ENCODE measurements at regions not wholly inside any gene's neighbourhood (a gene's known extent, or its start where the extent isn't known, plus 50 kb on each side); places are given as distances from the start of the nearest gene placed in this dataset.
"Not testable (repeated sequence)": the region's sequence is repeated elsewhere in the genome, so short reads cannot be mapped to it uniquely, and the experiment has no call there.

- not testable (repeated sequence) for H3K9me3 ChIP-seq (ENCODE audit: control insufficient read depth in 1 of 2, low read length in 2 of 2); H3K36me3 ChIP-seq (ENCODE audit: control insufficient read depth in 1 of 2, insufficient read depth in 2 of 2, low read length in 2 of 2); H3K4me3 ChIP-seq (ENCODE audit: low read depth in 1 of 2, low read length in 2 of 2); H3K27me3 ChIP-seq (ENCODE audit: low read depth, low read length); H3K27ac ChIP-seq (ENCODE audit: low read length); H3K4me1 ChIP-seq (ENCODE audit: control insufficient read depth in 1 of 2, insufficient read depth in 2 of 2, low read length in 2 of 2)
These were observed 145.8 kb upstream of the G2E3 start for GRCh38 chr14:30413184-30413583.

- no peaks in the 10 kb centered on the region for H3K27me3 ChIP-seq (ENCODE audit: low read depth, low read length)
- H3K4me1 ChIP-seq (ENCODE audit: control insufficient read depth in 1 of 2, insufficient read depth in 2 of 2, low read length in 2 of 2), result no peaks in the 10 kb centered on the region
- no peaks in the 10 kb centered on the region for H3K36me3 ChIP-seq (ENCODE audit: control insufficient read depth in 1 of 2, insufficient read depth in 2 of 2, low read length in 2 of 2)
- no peak overlapping the region for H3K4me3 ChIP-seq (ENCODE audit: low read depth in 1 of 2, low read length in 2 of 2)
- no peak overlapping the region for H3K27ac ChIP-seq (ENCODE audit: low read length)
- H3K9me3 ChIP-seq (ENCODE audit: control insufficient read depth in 1 of 2, low read length in 2 of 2), result no peaks in the 10 kb centered on the region
These were observed 141.8 kb upstream of the G2E3 start for GRCh38 chr14:30417121-30417520.

GRCh38 chr14:30417999-30418398 is 141.0 kb upstream of the G2E3 start:
- no peaks in the 10 kb centered on the region for H3K27me3 ChIP-seq (ENCODE audit: low read depth, low read length)
- H3K4me3 ChIP-seq (ENCODE audit: low read depth in 1 of 2, low read length in 2 of 2), result no peak overlapping the region
- H3K4me1 ChIP-seq (ENCODE audit: control insufficient read depth in 1 of 2, insufficient read depth in 2 of 2, low read length in 2 of 2), result no peaks in the 10 kb centered on the region
- no peak overlapping the region for H3K27ac ChIP-seq (ENCODE audit: low read length)
- no peaks in the 10 kb centered on the region for H3K9me3 ChIP-seq (ENCODE audit: control insufficient read depth in 1 of 2, low read length in 2 of 2)
- H3K36me3 ChIP-seq (ENCODE audit: control insufficient read depth in 1 of 2, insufficient read depth in 2 of 2, low read length in 2 of 2), result no peaks in the 10 kb centered on the region

GRCh38 chr14:30419037-30419436 is 139.9 kb upstream of the G2E3 start:
- H3K4me3 ChIP-seq (ENCODE audit: low read depth in 1 of 2, low read length in 2 of 2), result no peak overlapping the region
- H3K27ac ChIP-seq (ENCODE audit: low read length), result no peak overlapping the region
- no peaks in the 10 kb centered on the region for H3K4me1 ChIP-seq (ENCODE audit: control insufficient read depth in 1 of 2, insufficient read depth in 2 of 2, low read length in 2 of 2)
- no peaks in the 10 kb centered on the region for H3K27me3 ChIP-seq (ENCODE audit: low read depth, low read length)
- H3K9me3 ChIP-seq (ENCODE audit: control insufficient read depth in 1 of 2, low read length in 2 of 2), result no peaks in the 10 kb centered on the region
- no peaks in the 10 kb centered on the region for H3K36me3 ChIP-seq (ENCODE audit: control insufficient read depth in 1 of 2, insufficient read depth in 2 of 2, low read length in 2 of 2)

- Histone ChIP-seq H3K36me3 (ENCODE audit: control insufficient read depth in 1 of 2, insufficient read depth in 2 of 2, low read length in 2 of 2) (no peaks in the 10 kb centered on the region), H3K9me3 (ENCODE audit: control insufficient read depth in 1 of 2, low read length in 2 of 2) (no peaks in the 10 kb centered on the region), H3K27me3 (ENCODE audit: low read depth, low read length) (no peaks in the 10 kb centered on the region), H3K4me3 (ENCODE audit: low read depth in 1 of 2, low read length in 2 of 2) (no peak overlapping the region), H3K4me1 (ENCODE audit: control insufficient read depth in 1 of 2, insufficient read depth in 2 of 2, low read length in 2 of 2) (no peaks in the 10 kb centered on the region), H3K27ac (ENCODE audit: low read length) (no peak overlapping the region)
These were observed 138.4 kb upstream of the G2E3 start for GRCh38 chr14:30420515-30420914.

- H3K4me3 ChIP-seq (ENCODE audit: low read depth in 1 of 2, low read length in 2 of 2), result no peak overlapping the region
- no peaks in the 10 kb centered on the region for H3K27me3 ChIP-seq (ENCODE audit: low read depth, low read length)
- H3K9me3 ChIP-seq (ENCODE audit: control insufficient read depth in 1 of 2, low read length in 2 of 2), result peaks cover 0 to 5% of the 10 kb centered on the region in 2 donors
- H3K4me1 ChIP-seq (ENCODE audit: control insufficient read depth in 1 of 2, insufficient read depth in 2 of 2, low read length in 2 of 2), result no peaks in the 10 kb centered on the region
- no peaks in the 10 kb centered on the region for H3K36me3 ChIP-seq (ENCODE audit: control insufficient read depth in 1 of 2, insufficient read depth in 2 of 2, low read length in 2 of 2)
- no peak overlapping the region for H3K27ac ChIP-seq (ENCODE audit: low read length)
These were observed 132.5 kb upstream of the G2E3 start for GRCh38 chr14:30426463-30426862.

GRCh38 chr14:30427401-30427800 is 131.6 kb upstream of the G2E3 start:
- Histone ChIP-seq H3K27me3 (ENCODE audit: low read depth, low read length) (no peaks in the 10 kb centered on the region), H3K9me3 (ENCODE audit: control insufficient read depth in 1 of 2, low read length in 2 of 2) (peaks cover 0 to 5% of the 10 kb centered on the region in 2 donors)

GRCh38 chr14:30427846-30428245 is 131.1 kb upstream of the G2E3 start:
- Histone ChIP-seq H3K27me3 (ENCODE audit: low read depth, low read length) (no peaks in the 10 kb centered on the region), H3K36me3 (ENCODE audit: control insufficient read depth in 1 of 2, insufficient read depth in 2 of 2, low read length in 2 of 2) (no peaks in the 10 kb centered on the region), H3K4me1 (ENCODE audit: control insufficient read depth in 1 of 2, insufficient read depth in 2 of 2, low read length in 2 of 2) (no peaks in the 10 kb centered on the region), H3K9me3 (ENCODE audit: control insufficient read depth in 1 of 2, low read length in 2 of 2) (peaks cover 0 to 5% of the 10 kb centered on the region in 2 donors), H3K27ac (ENCODE audit: low read length) (no peak overlapping the region), H3K4me3 (ENCODE audit: low read depth in 1 of 2, low read length in 2 of 2) (no peak overlapping the region)

More at GRCh38 chr14:30427401-30427800, 131.6 kb upstream of the G2E3 start:
- no peaks in the 10 kb centered on the region for H3K36me3 ChIP-seq (ENCODE audit: control insufficient read depth in 1 of 2, insufficient read depth in 2 of 2, low read length in 2 of 2)
- H3K27ac ChIP-seq (ENCODE audit: low read length), result no peak overlapping the region
- H3K4me3 ChIP-seq (ENCODE audit: low read depth in 1 of 2, low read length in 2 of 2), result no peak overlapping the region
- no peaks in the 10 kb centered on the region for H3K4me1 ChIP-seq (ENCODE audit: control insufficient read depth in 1 of 2, insufficient read depth in 2 of 2, low read length in 2 of 2)

- Histone ChIP-seq H3K27me3 (ENCODE audit: low read depth, low read length) (no peaks in the 10 kb centered on the region), H3K36me3 (ENCODE audit: control insufficient read depth in 1 of 2, insufficient read depth in 2 of 2, low read length in 2 of 2) (no peaks in the 10 kb centered on the region), H3K4me1 (ENCODE audit: control insufficient read depth in 1 of 2, insufficient read depth in 2 of 2, low read length in 2 of 2) (no peaks in the 10 kb centered on the region), H3K27ac (ENCODE audit: low read length) (no peak overlapping the region), H3K4me3 (ENCODE audit: low read depth in 1 of 2, low read length in 2 of 2) (no peak overlapping the region), H3K9me3 (ENCODE audit: control insufficient read depth in 1 of 2, low read length in 2 of 2) (peaks cover 0 to 5% of the 10 kb centered on the region in 2 donors)
These were observed 127.4 kb upstream of the G2E3 start for GRCh38 chr14:30431552-30431951.

- H3K4me3 ChIP-seq (ENCODE audit: low read depth in 1 of 2, low read length in 2 of 2), result no peak overlapping the region
- no peaks in the 10 kb centered on the region for H3K4me1 ChIP-seq (ENCODE audit: control insufficient read depth in 1 of 2, insufficient read depth in 2 of 2, low read length in 2 of 2)
- no peaks in the 10 kb centered on the region for H3K36me3 ChIP-seq (ENCODE audit: control insufficient read depth in 1 of 2, insufficient read depth in 2 of 2, low read length in 2 of 2)
- no peak overlapping the region for H3K27ac ChIP-seq (ENCODE audit: low read length)
- H3K27me3 ChIP-seq (ENCODE audit: low read depth, low read length), result no peaks in the 10 kb centered on the region
- H3K9me3 ChIP-seq (ENCODE audit: control insufficient read depth in 1 of 2, low read length in 2 of 2), result no peaks in the 10 kb centered on the region
These were observed 118.0 kb upstream of the G2E3 start for GRCh38 chr14:30440961-30441360.

- Histone ChIP-seq H3K4me3 (ENCODE audit: low read depth in 1 of 2, low read length in 2 of 2) (no peak overlapping the region), H3K36me3 (ENCODE audit: control insufficient read depth in 1 of 2, insufficient read depth in 2 of 2, low read length in 2 of 2) (no peaks in the 10 kb centered on the region), H3K27ac (ENCODE audit: low read length) (no peak overlapping the region), H3K4me1 (ENCODE audit: control insufficient read depth in 1 of 2, insufficient read depth in 2 of 2, low read length in 2 of 2) (no peaks in the 10 kb centered on the region), H3K27me3 (ENCODE audit: low read depth, low read length) (no peaks in the 10 kb centered on the region), H3K9me3 (ENCODE audit: control insufficient read depth in 1 of 2, low read length in 2 of 2) (no peaks in the 10 kb centered on the region)
These were observed 115.5 kb upstream of the G2E3 start for GRCh38 chr14:30443368-30444007.

GRCh38 chr14:30444451-30444850 is 114.5 kb upstream of the G2E3 start:
- Histone ChIP-seq H3K9me3 (ENCODE audit: control insufficient read depth in 1 of 2, low read length in 2 of 2) (no peaks in the 10 kb centered on the region), H3K36me3 (ENCODE audit: control insufficient read depth in 1 of 2, insufficient read depth in 2 of 2, low read length in 2 of 2) (no peaks in the 10 kb centered on the region), H3K27ac (ENCODE audit: low read length) (no peak overlapping the region), H3K4me1 (ENCODE audit: control insufficient read depth in 1 of 2, insufficient read depth in 2 of 2, low read length in 2 of 2) (no peaks in the 10 kb centered on the region), H3K27me3 (ENCODE audit: low read depth, low read length) (no peaks in the 10 kb centered on the region), H3K4me3 (ENCODE audit: low read depth in 1 of 2, low read length in 2 of 2) (no peak overlapping the region)

Data from muscle layer of duodenum (tissue), 2 donors.